Upper lobe of left lung (tissue), 6 donors: ENCODE measurements at regions not wholly inside any gene's neighbourhood (a gene's known extent, or its start where the extent isn't known, plus 50 kb on each side); places are given as distances from the start of the nearest gene placed in this dataset.
"Not testable (repeated sequence)": the region's sequence is repeated elsewhere in the genome, so short reads cannot be mapped to it uniquely, and the experiment has no call there.

Experiments
- ATAC-seq, 2 donors: fragments of 200-7000 bp; cut with Tn5 transposase; one replicate each; pipeline ENCODE4 v1.9.1; 2022; ENCODE audit warnings: mild to moderate bottlenecking in 2 of 2, moderate library complexity in 2 of 2; ENCODE audit not compliant: low FRiP score in 2 of 2
- DNase-seq, 2 donors: peaks; one replicate each; pipeline ENCODE4 v3.0.0-alpha.2; 2019 to 2020
- H3K27ac ChIP-seq, 4 donors: fragments of 200-600 bp; sonication (generic); one replicate each; pipeline ENCODE4 v1.5.1; 2016 to 2019
- H3K27me3 ChIP-seq, 4 donors: fragments of 200-600 bp; sonication (generic); one replicate each; pipeline ENCODE4 v1.5.1; 2017 to 2019
- H3K36me3 ChIP-seq, 4 donors: fragments of 200-600 bp; sonication (generic); one replicate each; pipeline ENCODE4 v1.5.1; 2016 to 2019
- H3K4me1 ChIP-seq, 4 donors: fragments of 200-600 bp; sonication (generic); one replicate each; pipeline ENCODE4 v1.5.1; 2018 to 2019
- H3K4me3 ChIP-seq, 4 donors: fragments of 200-600 bp; sonication (generic); one replicate each; pipeline ENCODE4 v1.5.1; 2017 to 2019; ENCODE audit warnings: mild to moderate bottlenecking in 2 of 4, moderate library complexity in 1 of 4
- H3K9me3 ChIP-seq, 4 donors: fragments of 200-600 bp; sonication (generic); one replicate each; pipeline ENCODE4 v1.5.1; 2018 to 2019
- CTCF ChIP-seq, 6 experiments: fragments of 450-650 bp in 4 of 6; fragments of 200-600 bp in 2 of 6; sonication (generic) in 2 of 6; IDR thresholded peaks; one replicate each; pipeline ENCODE4 v1.5.1; 2016 to 2019; ENCODE audit warnings: antibody characterized with exemption in 6 of 6
- EP300 ChIP-seq, 4 donors: sonication (generic); formaldehyde crosslinking; IDR thresholded peaks; one replicate each; pipeline ENCODE4 v1.5.1; 2017; ENCODE audit warnings: antibody characterized with exemption in 4 of 4, control low read depth in 2 of 4
- POLR2A ChIP-seq, 4 donors: fragments of 450-650 bp; IDR thresholded peaks; one replicate each; pipeline ENCODE4 v1.5.1; 2016 to 2017; ENCODE audit warnings: antibody characterized with exemption in 4 of 4, mild to moderate bottlenecking in 2 of 4
- POLR2AphosphoS5 ChIP-seq, 2 donors: sonication (generic); formaldehyde crosslinking; IDR thresholded peaks; one replicate each; pipeline ENCODE4 v1.5.1; 2017; ENCODE audit warnings: antibody characterized with exemption in 2 of 2
- WGBS, 2 donors: methylation state at CpG; one replicate each; pipeline ENCODE4 v1.1.5; 2017 to 2018; 5-methylcytosine and 5-hydroxymethylcytosine counted together
- donor health status: DM: no; HTN: no; CAD: no; lungs with moderate emphysema.
- donor health status: DM: no; HTN: yes; CAD: no; lungs with severe emphysema.

GRCh38 chr5:89178541-89178940 lies 295.6 kb upstream of the MEF2C start:
- Histone ChIP-seq H3K27ac (no peak overlapping the region), H3K9me3 (no peaks in the 10 kb centered on the region), H3K4me1 (no peaks in the 10 kb centered on the region), H3K4me3 (no peak overlapping the region), H3K36me3 (no peaks in the 10 kb centered on the region), H3K27me3 (no peaks in the 10 kb centered on the region)
- ATAC-seq: no peak
- TF ChIP-seq EP300 (IDR thresholded peaks at IDR 0.05): no peak
- no peak for TF ChIP-seq CTCF (IDR thresholded peaks at IDR 0.05)
- no peak for TF ChIP-seq POLR2A (IDR thresholded peaks at IDR 0.05)
- TF ChIP-seq POLR2AphosphoS5 (IDR thresholded peaks at IDR 0.05): no peak
- no peak for DNase-seq
- WGBS, 2 donors: 92% methylated on average over 2 of the region's 2 CpGs

GRCh38 chr5:89173528-89173927 lies 290.5 kb upstream of the MEF2C start:
- H3K36me3 ChIP-seq: no peaks in the 10 kb centered on the region
- H3K4me1 ChIP-seq: no peaks in the 10 kb centered on the region
- no peak overlapping the region for H3K4me3 ChIP-seq
- ATAC-seq (no peak), DNase-seq (no peak)
- TF ChIP-seq POLR2A (IDR thresholded peaks at IDR 0.05) (no peak), POLR2AphosphoS5 (IDR thresholded peaks at IDR 0.05) (no peak), EP300 (IDR thresholded peaks at IDR 0.05) (no peak), CTCF (IDR thresholded peaks at IDR 0.05) (no peak)
- H3K27ac ChIP-seq: no peak overlapping the region
- no peaks in the 10 kb centered on the region for H3K27me3 ChIP-seq
- whole genome bisulfite sequencing, 2 donors: 76 to 87% methylated on average over 1 of the region's 1 CpG
- no peaks in the 10 kb centered on the region for H3K9me3 ChIP-seq

- H3K27me3 ChIP-seq: no peaks in the 10 kb centered on the region
- no peaks in the 10 kb centered on the region for H3K36me3 ChIP-seq
- no peak for TF ChIP-seq CTCF (IDR thresholded peaks at IDR 0.05)
- no peak for TF ChIP-seq EP300 (IDR thresholded peaks at IDR 0.05)
- no peak for TF ChIP-seq POLR2AphosphoS5 (IDR thresholded peaks at IDR 0.05)
- no peak for TF ChIP-seq POLR2A (IDR thresholded peaks at IDR 0.05)
- DNase-seq (no peak), ATAC-seq (no peak)
- no peaks in the 10 kb centered on the region for H3K9me3 ChIP-seq
- no peak overlapping the region for H3K4me3 ChIP-seq
- no peak overlapping the region for H3K27ac ChIP-seq
- WGBS, 2 donors: 88 to 92% methylated on average over 3 of the region's 3 CpGs
- H3K4me1 ChIP-seq: no peaks in the 10 kb centered on the region
Measured at GRCh38 chr5:89168766-89169165, 285.8 kb upstream of the MEF2C start.

GRCh38 chr5:89164703-89165102 lies 281.7 kb upstream of the MEF2C start:
- H3K36me3 ChIP-seq, H3K4me1 ChIP-seq, H3K27ac ChIP-seq, ATAC-seq, DNase-seq, H3K4me3 ChIP-seq, H3K27me3 ChIP-seq, H3K9me3 ChIP-seq: not testable (repeated sequence)
- WGBS, 2 donors: 94 to 96% methylated on average over 2 of the region's 2 CpGs

GRCh38 chr5:89156226-89156625 lies 273.2 kb upstream of the MEF2C start:
- H3K9me3 ChIP-seq: no peaks in the 10 kb centered on the region
- DNase-seq (no peak), ATAC-seq (no peak)
- H3K27me3 ChIP-seq: no peaks in the 10 kb centered on the region
- no peak overlapping the region for H3K4me3 ChIP-seq
- H3K36me3 ChIP-seq: no peaks in the 10 kb centered on the region
- no peak overlapping the region for H3K27ac ChIP-seq
- TF ChIP-seq CTCF (IDR thresholded peaks at IDR 0.05): no peak
- TF ChIP-seq POLR2A (IDR thresholded peaks at IDR 0.05): no peak
- TF ChIP-seq POLR2AphosphoS5 (IDR thresholded peaks at IDR 0.05): no peak
- TF ChIP-seq EP300 (IDR thresholded peaks at IDR 0.05): no peak
- no peaks in the 10 kb centered on the region for H3K4me1 ChIP-seq
